ENCODE measurements at regions not wholly inside any gene's neighbourhood (a gene's known extent, or its start where the extent isn't known, plus 50 kb on each side); places are given as distances from the start of the nearest gene placed in this dataset.

GRCh38 chr3:36201546-36201945 lies 178.8 kb upstream of the STAC start:
- H3K27ac ChIP-seq (ENCODE audit: low read depth, low read length): no peak overlapping the region
- H2BK5ac ChIP-seq (ENCODE audit: low read depth, low read length): no peak overlapping the region
- no peak overlapping the region for H2AK5ac ChIP-seq (ENCODE audit: low read depth, low read length)
- no peak overlapping the region for H3K23ac ChIP-seq (ENCODE audit: insufficient read length)
- ChIA-PET CTCF (ENCODE audit: partially characterized antibody) (interaction anchor here (0.9 to 1.1 kb wide), 2 partner anchors 8 to 18 kb away, joined by 3 read pairs; no protein-coding TSS in a partner anchor), POLR2A (ENCODE audit: partially characterized antibody) (no interaction called here)
- FAIRE-seq (no peak), DNase-seq (ENCODE audit: low read depth in 1 of 2, low spot score in 2 of 2) (no peak)
- H2BK15ac ChIP-seq (ENCODE audit: low read length): no peak overlapping the region
- no peaks in the 10 kb centered on the region for H3K9me3 ChIP-seq (ENCODE audit: insufficient read depth in 2 of 2, low read depth in 1 of 2, low read length in 1 of 2)
- H3K18ac ChIP-seq (ENCODE audit: extremely low read depth, low read length): no peak overlapping the region
- H3K79me1 ChIP-seq (ENCODE audit: low read depth, low read length): no peaks in the 10 kb centered on the region; the same call in 1 of the 2 replicates
- H2BK20ac ChIP-seq (ENCODE audit: low read length): no peak overlapping the region
- no peak overlapping the region for H3K14ac ChIP-seq (ENCODE audit: insufficient read length)
- H3K23me2 ChIP-seq (ENCODE audit: low read depth, low read length): no peaks in the 10 kb centered on the region
- H3K9ac ChIP-seq (replicated peaks in 1 of 4; ENCODE audit: extremely low read depth in 1 of 4, low read depth in 3 of 4, low read length in 3 of 4): no peak overlapping the region
- H2AFZ ChIP-seq (ENCODE audit: low read length): peak overlapping the region; percentile 70; the same call in 1 of the 2 replicates
- H3K79me2 ChIP-seq (ENCODE audit: control insufficient read depth in 1 of 2, insufficient read depth in 2 of 2, low read length in 2 of 2): no peaks in the 10 kb centered on the region
- TF ChIP-seq RAD21 (IDR thresholded peaks at IDR 0.05 in 1 of 2, conservative IDR thresholded peaks at IDR 0.05 in 1 of 2; ENCODE audit: low read depth in 2 of 2, low read length in 2 of 2): no peak
- no peak for TF ChIP-seq BACH1 (IDR thresholded peaks at IDR 0.05; ENCODE audit: low read length)
- no peak overlapping the region for H4K91ac ChIP-seq (replicated peaks; ENCODE audit: insufficient read length, low read length)
- no peak overlapping the region for H2BK120ac ChIP-seq (replicated peaks; ENCODE audit: low read depth, low read length)
- no peaks in the 10 kb centered on the region for H3K36me3 ChIP-seq (ENCODE audit: control insufficient read depth in 2 of 4, insufficient read depth in 4 of 4, low read length in 3 of 4)
- no peak overlapping the region for H3K4me2 ChIP-seq (ENCODE audit: insufficient read depth in 1 of 2, low read depth in 2 of 2, low read length in 2 of 2)
- H4K20me1 ChIP-seq (replicated peaks in 1 of 2; ENCODE audit: control insufficient read depth in 1 of 2, insufficient read depth in 2 of 2, low read length in 2 of 2): no peaks in the 10 kb centered on the region
- peaks cover 0 to 7% (median 1%) of the 10 kb centered on the region in 4 experiments; a peak in 3 of 7 replicates for H3K4me1 ChIP-seq (replicated peaks in 1 of 4; ENCODE audit: control insufficient read depth in 3 of 4, insufficient read depth in 4 of 4, low read length in 3 of 4)
- no peak overlapping the region for H3K4me3 ChIP-seq (ENCODE audit: extremely low read depth in 1 of 4, insufficient read depth in 2 of 4, low read depth in 3 of 4, low read length in 4 of 4)
- H4K8ac ChIP-seq (ENCODE audit: extremely low read depth, insufficient read depth, low read length): no peak overlapping the region
- no peak overlapping the region for H2BK12ac ChIP-seq (ENCODE audit: low read depth, low read length)
- no peak overlapping the region for H3K4ac ChIP-seq (replicated peaks; ENCODE audit: insufficient read length, low read depth, low read length)
- no peak overlapping the region for H4K5ac ChIP-seq (ENCODE audit: insufficient read length, low read depth, low read length)
- no peak overlapping the region for H3K56ac ChIP-seq (replicated peaks; ENCODE audit: insufficient read length, low read depth, low read length)
- no peaks in the 10 kb centered on the region for H3K27me3 ChIP-seq (replicated peaks in 1 of 4; ENCODE audit: control insufficient read depth in 3 of 4, extremely low read depth in 1 of 4, insufficient read depth in 3 of 4, low read length in 3 of 4)

Data from H1 (cell line).